Activated T-cell treated with anti-CD3 and anti-CD28 coated beads for 48 hours (primary cell): ENCODE measurements at regions not wholly inside any gene's neighbourhood (a gene's known extent, or its start where the extent isn't known, plus 50 kb on each side); places are given as distances from the start of the nearest gene placed in this dataset.

Experiments used
- DNase-seq: peaks from one replicate; pipeline ENCODE4 v3.0.0-alpha.2; 2020; ENCODE audit warnings: low read depth

- no peak for DNase-seq
These were observed 678.0 kb upstream of the GRM7 start for GRCh38 chr3:6182909-6183308.

- no peak for DNase-seq
These were observed 671.5 kb upstream of the GRM7 start for GRCh38 chr3:6189384-6189783.

- no peak for DNase-seq
These were observed 656.0 kb upstream of the GRM7 start for GRCh38 chr3:6204891-6205290.

- DNase-seq: no peak
These were observed 644.5 kb upstream of the GRM7 start for GRCh38 chr3:6216135-6217026.

GRCh38 chr3:6220447-6220846, 640.5 kb upstream of the GRM7 start:
- DNase-seq: no peak

GRCh38 chr3:6222069-6222468, 638.8 kb upstream of the GRM7 start:
- no peak for DNase-seq

- no peak for DNase-seq
These were observed 637.3 kb upstream of the GRM7 start for GRCh38 chr3:6223572-6223971.

GRCh38 chr3:6228958-6229683, 631.8 kb upstream of the GRM7 start:
- no peak for DNase-seq

- DNase-seq: no peak
These were observed 631.0 kb upstream of the GRM7 start for GRCh38 chr3:6229778-6230410.

GRCh38 chr3:6242104-6242503, 618.8 kb upstream of the GRM7 start:
- DNase-seq: no peak

- no peak for DNase-seq
These were observed 612.4 kb upstream of the GRM7 start for GRCh38 chr3:6248528-6248927.

GRCh38 chr3:6249679-6250078, 611.2 kb upstream of the GRM7 start:
- no peak for DNase-seq

GRCh38 chr3:6250167-6250566, 610.7 kb upstream of the GRM7 start:
- DNase-seq: no peak

- no peak for DNase-seq
These were observed 609.1 kb upstream of the GRM7 start for GRCh38 chr3:6251612-6252400.

GRCh38 chr3:6254490-6254889, 606.4 kb upstream of the GRM7 start:
- no peak for DNase-seq

- DNase-seq: no peak
These were observed 605.7 kb upstream of the GRM7 start for GRCh38 chr3:6255229-6255628.

GRCh38 chr3:6260551-6261191, 600.2 kb upstream of the GRM7 start:
- no peak for DNase-seq

GRCh38 chr3:6262010-6262409, 598.9 kb upstream of the GRM7 start:
- no peak for DNase-seq

- no peak for DNase-seq
These were observed 596.9 kb upstream of the GRM7 start for GRCh38 chr3:6264036-6264435.

- no peak for DNase-seq
These were observed 596.0 kb upstream of the GRM7 start for GRCh38 chr3:6264906-6265305.

- no peak for DNase-seq
These were observed 594.8 kb upstream of the GRM7 start for GRCh38 chr3:6266135-6266534.

- no peak for DNase-seq
These were observed 587.0 kb upstream of the GRM7 start for GRCh38 chr3:6273878-6274277.
